Vagina (tissue), 2 donors: ENCODE measurements at regions not wholly inside any gene's neighbourhood (a gene's known extent, or its start where the extent isn't known, plus 50 kb on each side); places are given as distances from the start of the nearest gene placed in this dataset.
"Not testable (repeated sequence)": the region's sequence is repeated elsewhere in the genome, so short reads cannot be mapped to it uniquely, and the experiment has no call there.

Experiments
- DNase-seq, 2 donors: peaks; one replicate each; pipeline ENCODE4 v3.0.0-alpha.2; 2017; ENCODE audit errors: extremely low spot score in 2 of 2
- H3K27ac ChIP-seq: fragments of 200-600 bp; sonication (generic); one replicate; pipeline ENCODE4 v1.5.1; 2019
- H3K27me3 ChIP-seq: fragments of 200-600 bp; sonication (generic); one replicate; pipeline ENCODE4 v1.5.1; 2019
- H3K36me3 ChIP-seq, 2 donors: fragments of 200-600 bp; sonication (generic); one replicate each; pipeline ENCODE4 v1.5.1; 2017 to 2019
- H3K4me1 ChIP-seq: fragments of 200-600 bp; sonication (generic); one replicate; pipeline ENCODE4 v1.5.1; 2019
- H3K4me3 ChIP-seq, 2 donors: fragments of 200-600 bp; sonication (generic); 1 replicate in 1 of 2; 2 replicates in 1 of 2; pipeline ENCODE4 v1.5.1; 2016 to 2019
- H3K9me3 ChIP-seq: fragments of 200-600 bp; sonication (generic); one replicate; pipeline ENCODE4 v1.5.1; 2019
- CTCF ChIP-seq, 3 experiments: fragments of 450-650 bp in 2 of 3; fragments of 200-600 bp in 1 of 3; sonication (generic) in 1 of 3; IDR thresholded peaks; one replicate each; pipeline ENCODE4 v1.5.1; 2017 to 2019; ENCODE audit warnings: antibody characterized with exemption in 3 of 3, mild to moderate bottlenecking in 2 of 3, moderate library complexity in 2 of 3
- POLR2A ChIP-seq, 2 donors: fragments of 450-650 bp; IDR thresholded peaks; one replicate each; pipeline ENCODE4 v1.6.1; 2017; ENCODE audit warnings: antibody characterized with exemption in 2 of 2, mild to moderate bottlenecking in 2 of 2, moderate library complexity in 2 of 2
- POLR2AphosphoS5 ChIP-seq, 2 donors: sonication (generic); formaldehyde crosslinking; IDR thresholded peaks; one replicate each; pipeline ENCODE4 v1.9.0; 2017; ENCODE audit warnings: antibody characterized with exemption in 2 of 2, mild to moderate bottlenecking in 2 of 2, low read depth in 1 of 2; ENCODE audit not compliant: insufficient read depth in 1 of 2
- intact Hi-C: fragments of 100-400 bp; cut with DNase I; formaldehyde crosslinking; loops from one replicate; pipeline ENCODE4 v1.15.1; 2023

GRCh38 chr5:162248107-162248713, 180.6 kb downstream of the GABRG2 start:
- intact Hi-C loops: no loop called here
- TF ChIP-seq POLR2A (IDR thresholded peaks at IDR 0.05) (no peak), POLR2AphosphoS5 (IDR thresholded peaks at IDR 0.05; ENCODE audit: insufficient read depth in 1 of 2, low read depth in 1 of 2) (no peak), CTCF (IDR thresholded peaks at IDR 0.05) (no peak)

GRCh38 chr5:162256711-162257110, 189.1 kb downstream of the GABRG2 start:
- intact Hi-C loops: no loop called here
- no peaks in the 10 kb centered on the region for H3K27me3 ChIP-seq
- no peak overlapping the region for H3K4me3 ChIP-seq
- no peaks in the 10 kb centered on the region for H3K4me1 ChIP-seq
- no peak for TF ChIP-seq CTCF (IDR thresholded peaks at IDR 0.05)
- no peak for TF ChIP-seq POLR2AphosphoS5 (IDR thresholded peaks at IDR 0.05; ENCODE audit: insufficient read depth in 1 of 2, low read depth in 1 of 2)
- no peak for TF ChIP-seq POLR2A (IDR thresholded peaks at IDR 0.05)
- no peaks in the 10 kb centered on the region for H3K9me3 ChIP-seq
- no peaks in the 10 kb centered on the region for H3K36me3 ChIP-seq
- no peak for DNase-seq
- H3K27ac ChIP-seq: no peak overlapping the region

More at GRCh38 chr5:162248107-162248713, 180.6 kb downstream of the GABRG2 start:
- no peak overlapping the region for H3K27ac ChIP-seq
- H3K36me3 ChIP-seq: no peaks in the 10 kb centered on the region
- H3K27me3 ChIP-seq: no peaks in the 10 kb centered on the region
- no peaks in the 10 kb centered on the region for H3K4me1 ChIP-seq
- H3K4me3 ChIP-seq: no peak overlapping the region
- DNase-seq: no peak
- no peaks in the 10 kb centered on the region for H3K9me3 ChIP-seq

GRCh38 chr5:162268694-162269481, 201.3 kb downstream of the GABRG2 start:
- intact Hi-C loops: no loop called here
- Histone ChIP-seq H3K4me1 (no peaks in the 10 kb centered on the region), H3K27me3 (no peaks in the 10 kb centered on the region), H3K9me3 (no peaks in the 10 kb centered on the region), H3K4me3 (no peak overlapping the region), H3K27ac (no peak overlapping the region), H3K36me3 (no peaks in the 10 kb centered on the region)
- TF ChIP-seq POLR2A (IDR thresholded peaks at IDR 0.05) (no peak), POLR2AphosphoS5 (IDR thresholded peaks at IDR 0.05; ENCODE audit: insufficient read depth in 1 of 2, low read depth in 1 of 2) (no peak), CTCF (IDR thresholded peaks at IDR 0.05) (no peak)
- no peak for DNase-seq

DNA sequence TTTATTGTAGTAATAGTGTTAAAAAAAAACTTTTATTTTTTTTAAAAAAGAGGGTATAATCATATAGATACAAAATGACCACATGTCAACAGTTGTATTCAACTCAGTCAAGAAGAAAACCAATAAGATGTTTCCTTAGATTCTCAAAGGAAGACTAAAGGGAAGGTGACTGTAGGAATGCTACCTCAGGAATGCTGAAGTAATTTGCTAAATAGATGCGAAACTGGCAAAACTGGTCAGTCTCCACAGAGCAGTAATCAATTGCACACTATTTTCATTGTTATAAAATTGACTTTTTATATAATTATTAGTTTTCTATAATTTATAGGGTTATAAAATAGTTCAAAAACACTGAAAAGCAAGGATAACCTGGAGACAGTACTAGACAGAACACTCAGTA, 204.8 kb downstream of the GABRG2 start:
- H3K27me3 ChIP-seq: no peaks in the 10 kb centered on the region
- intact Hi-C loops: no loop called here
- no peak overlapping the region for H3K4me3 ChIP-seq
- H3K9me3 ChIP-seq: no peaks in the 10 kb centered on the region
- no peaks in the 10 kb centered on the region for H3K4me1 ChIP-seq
- no peak overlapping the region for H3K27ac ChIP-seq
- TF ChIP-seq POLR2A (IDR thresholded peaks at IDR 0.05): no peak
- no peak for TF ChIP-seq POLR2AphosphoS5 (IDR thresholded peaks at IDR 0.05; ENCODE audit: insufficient read depth in 1 of 2, low read depth in 1 of 2)
- TF ChIP-seq CTCF (IDR thresholded peaks at IDR 0.05): no peak
- no peak for DNase-seq
- no peaks in the 10 kb centered on the region for H3K36me3 ChIP-seq

- no peak overlapping the region for H3K27ac ChIP-seq
- TF ChIP-seq POLR2A (IDR thresholded peaks at IDR 0.05) (no peak), POLR2AphosphoS5 (IDR thresholded peaks at IDR 0.05; ENCODE audit: insufficient read depth in 1 of 2, low read depth in 1 of 2) (no peak), CTCF (IDR thresholded peaks at IDR 0.05) (no peak)
- no peaks in the 10 kb centered on the region for H3K4me1 ChIP-seq
- no peak for DNase-seq
- no peaks in the 10 kb centered on the region for H3K27me3 ChIP-seq
- no peaks in the 10 kb centered on the region for H3K36me3 ChIP-seq
- no peaks in the 10 kb centered on the region for H3K9me3 ChIP-seq
- intact Hi-C loops: no loop called here
- H3K4me3 ChIP-seq: no peak overlapping the region
These were observed 207.1 kb downstream of the GABRG2 start for GRCh38 chr5:162274679-162275078.

- H3K9me3 ChIP-seq, H3K27me3 ChIP-seq, H3K4me1 ChIP-seq, DNase-seq, H3K27ac ChIP-seq, H3K36me3 ChIP-seq, intact Hi-C loops, H3K4me3 ChIP-seq: not testable (repeated sequence)
These were observed 207.8 kb downstream of the GABRG2 start for GRCh38 chr5:162275387-162275786.
